Suprapubic skin (tissue), 4 donors: ENCODE measurements at regions not wholly inside any gene's neighbourhood (a gene's known extent, or its start where the extent isn't known, plus 50 kb on each side); places are given as distances from the start of the nearest gene placed in this dataset.

Experiments
- DNase-seq, 2 donors: peaks; one replicate each; pipeline ENCODE4 v3.0.0-alpha.2; 2019; ENCODE audit warnings: low spot score in 2 of 2
- H3K27ac ChIP-seq: fragments of 200-600 bp; sonication (generic); one replicate; pipeline ENCODE4 v1.5.1; 2019
- H3K27me3 ChIP-seq: fragments of 200-600 bp; sonication (generic); one replicate; pipeline ENCODE4 v1.5.1; 2019
- H3K36me3 ChIP-seq: fragments of 200-600 bp; sonication (generic); one replicate; pipeline ENCODE4 v1.5.1; 2019
- H3K4me1 ChIP-seq: fragments of 200-600 bp; sonication (generic); one replicate; pipeline ENCODE4 v1.5.1; 2019
- H3K4me3 ChIP-seq: fragments of 200-600 bp; sonication (generic); one replicate; pipeline ENCODE4 v1.5.1; 2019; ENCODE audit warnings: mild to moderate bottlenecking
- H3K9me3 ChIP-seq: fragments of 200-600 bp; sonication (generic); one replicate; pipeline ENCODE4 v1.5.1; 2019
- EP300 ChIP-seq: sonication (generic); formaldehyde crosslinking; IDR thresholded peaks from one replicate; pipeline ENCODE4 v1.6.1; 2017; ENCODE audit warnings: antibody characterized with exemption
- POLR2A ChIP-seq, 2 donors: fragments of 450-650 bp; IDR thresholded peaks; one replicate each; pipeline ENCODE4 v1.6.1; 2017; ENCODE audit warnings: antibody characterized with exemption in 2 of 2, mild to moderate bottlenecking in 2 of 2, moderate library complexity in 2 of 2
- POLR2AphosphoS5 ChIP-seq, 3 donors: sonication (generic); formaldehyde crosslinking; IDR thresholded peaks; one replicate each; pipeline ENCODE4 v1.6.1; 2017; ENCODE audit warnings: antibody characterized with exemption in 3 of 3
- WGBS: methylation state at CpG from one replicate; pipeline ENCODE4 v1.1.5; 2018; 5-methylcytosine and 5-hydroxymethylcytosine counted together
- TF ChIP-seq, protein P1 (sequence below), 2 donors: fragments of 200-600 bp in 1 of 2; fragments of 450-650 bp in 1 of 2; sonication (generic) in 1 of 2; IDR thresholded peaks; one replicate each; pipeline ENCODE4 v1.5.1; 2016 to 2019; ENCODE audit warnings: antibody characterized with exemption in 2 of 2, mild to moderate bottlenecking in 1 of 2, moderate library complexity in 1 of 2

DNA sequence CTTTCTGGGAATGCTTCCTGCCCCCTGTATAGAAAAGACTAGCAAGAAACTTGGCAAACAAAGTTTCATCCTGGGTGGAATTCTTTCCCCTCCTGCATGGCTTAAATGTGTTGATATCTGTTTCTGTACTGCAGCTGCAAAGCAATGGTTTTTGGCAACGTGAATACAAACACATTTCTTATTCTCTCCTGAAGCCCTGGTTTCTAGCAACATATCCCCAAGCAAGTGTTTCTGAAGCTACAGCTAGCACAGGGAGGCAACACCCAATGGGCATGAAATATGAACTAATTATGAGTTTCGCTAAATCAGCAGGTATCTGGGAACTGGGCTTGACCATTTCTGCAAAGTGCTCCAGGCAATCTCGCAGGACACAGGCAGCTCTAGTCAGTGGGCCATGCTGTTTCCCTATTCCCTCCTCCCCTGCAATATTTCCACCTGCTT, 392.3 kb upstream of the TMPO start:
- Histone ChIP-seq H3K27ac (no peak overlapping the region), H3K9me3 (no peaks in the 10 kb centered on the region), H3K36me3 (no peaks in the 10 kb centered on the region), H3K27me3 (no peaks in the 10 kb centered on the region), H3K4me3 (no peak overlapping the region), H3K4me1 (no peaks in the 10 kb centered on the region)
- TF ChIP-seq POLR2AphosphoS5 (IDR thresholded peaks at IDR 0.05) (no peak), EP300 (no peak), POLR2A (IDR thresholded peaks at IDR 0.05) (no peak)
- TF ChIP-seq, protein P1, sequence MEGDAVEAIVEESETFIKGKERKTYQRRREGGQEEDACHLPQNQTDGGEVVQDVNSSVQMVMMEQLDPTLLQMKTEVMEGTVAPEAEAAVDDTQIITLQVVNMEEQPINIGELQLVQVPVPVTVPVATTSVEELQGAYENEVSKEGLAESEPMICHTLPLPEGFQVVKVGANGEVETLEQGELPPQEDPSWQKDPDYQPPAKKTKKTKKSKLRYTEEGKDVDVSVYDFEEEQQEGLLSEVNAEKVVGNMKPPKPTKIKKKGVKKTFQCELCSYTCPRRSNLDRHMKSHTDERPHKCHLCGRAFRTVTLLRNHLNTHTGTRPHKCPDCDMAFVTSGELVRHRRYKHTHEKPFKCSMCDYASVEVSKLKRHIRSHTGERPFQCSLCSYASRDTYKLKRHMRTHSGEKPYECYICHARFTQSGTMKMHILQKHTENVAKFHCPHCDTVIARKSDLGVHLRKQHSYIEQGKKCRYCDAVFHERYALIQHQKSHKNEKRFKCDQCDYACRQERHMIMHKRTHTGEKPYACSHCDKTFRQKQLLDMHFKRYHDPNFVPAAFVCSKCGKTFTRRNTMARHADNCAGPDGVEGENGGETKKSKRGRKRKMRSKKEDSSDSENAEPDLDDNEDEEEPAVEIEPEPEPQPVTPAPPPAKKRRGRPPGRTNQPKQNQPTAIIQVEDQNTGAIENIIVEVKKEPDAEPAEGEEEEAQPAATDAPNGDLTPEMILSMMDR (IDR thresholded peaks at IDR 0.05) = no peak
- WGBS = 28% methylated on average over 3 of the region's 3 CpGs
- no peak for DNase-seq

DNA sequence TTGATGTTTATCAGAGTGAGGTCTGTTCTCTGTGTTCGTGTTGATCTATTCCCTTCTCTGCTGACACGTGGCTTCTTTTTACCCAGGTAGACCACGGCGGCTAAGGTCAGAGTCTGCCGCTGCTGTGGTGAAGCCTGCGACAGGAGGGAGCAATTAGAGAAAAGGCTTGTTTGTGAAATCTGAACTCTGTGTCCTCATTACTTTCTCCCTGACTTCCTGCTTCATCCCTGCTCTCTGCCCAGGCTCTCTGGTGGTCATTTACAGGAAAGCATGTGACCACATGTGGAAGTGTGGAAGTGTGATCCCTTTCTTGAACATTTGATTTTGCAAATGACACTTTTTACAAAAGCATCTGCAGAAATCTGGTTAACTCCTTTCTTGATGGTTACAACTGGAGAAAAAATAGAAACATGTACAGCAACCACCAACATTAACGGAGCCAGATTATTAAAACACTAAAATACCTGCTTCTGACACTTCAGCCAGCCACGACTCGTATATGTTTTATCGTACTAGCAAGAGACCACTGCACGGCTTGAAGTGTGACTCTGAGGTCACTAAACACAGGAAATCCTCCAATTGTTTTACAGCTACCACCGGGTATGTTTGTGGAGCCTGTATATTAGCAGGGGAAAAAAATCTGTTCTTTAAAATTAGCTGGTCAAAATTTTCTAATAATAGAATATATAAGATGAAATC, 388.6 kb upstream of the TMPO start:
- H3K4me1 ChIP-seq = no peaks in the 10 kb centered on the region
- H3K9me3 ChIP-seq = no peaks in the 10 kb centered on the region
- H3K27ac ChIP-seq = no peak overlapping the region
- H3K36me3 ChIP-seq = no peaks in the 10 kb centered on the region
- TF ChIP-seq POLR2A (IDR thresholded peaks at IDR 0.05) (no peak), EP300 (no peak), POLR2AphosphoS5 (IDR thresholded peaks at IDR 0.05) (no peak)
- TF ChIP-seq, protein P1 (IDR thresholded peaks at IDR 0.05) = no peak
- no peak for DNase-seq
- H3K27me3 ChIP-seq = no peaks in the 10 kb centered on the region
- 37% methylated on average over 12 of the region's 12 CpGs for WGBS
- H3K4me3 ChIP-seq = no peak overlapping the region

- H3K36me3 ChIP-seq = no peaks in the 10 kb centered on the region
- no peak overlapping the region for H3K4me3 ChIP-seq
- H3K27ac ChIP-seq = no peak overlapping the region
- TF ChIP-seq, protein P1 (IDR thresholded peaks at IDR 0.05) = no peak
- TF ChIP-seq POLR2AphosphoS5 (IDR thresholded peaks at IDR 0.05) = no peak
- TF ChIP-seq EP300 = no peak
- no peak for TF ChIP-seq POLR2A (IDR thresholded peaks at IDR 0.05)
- H3K27me3 ChIP-seq = no peaks in the 10 kb centered on the region
- H3K9me3 ChIP-seq = no peaks in the 10 kb centered on the region
- no peak for DNase-seq
- WGBS = 42% methylated on average over 3 of the region's 3 CpGs
- no peaks in the 10 kb centered on the region for H3K4me1 ChIP-seq
Observed at GRCh38 chr12:98127336-98127679, 388.1 kb upstream of the TMPO start.

DNA sequence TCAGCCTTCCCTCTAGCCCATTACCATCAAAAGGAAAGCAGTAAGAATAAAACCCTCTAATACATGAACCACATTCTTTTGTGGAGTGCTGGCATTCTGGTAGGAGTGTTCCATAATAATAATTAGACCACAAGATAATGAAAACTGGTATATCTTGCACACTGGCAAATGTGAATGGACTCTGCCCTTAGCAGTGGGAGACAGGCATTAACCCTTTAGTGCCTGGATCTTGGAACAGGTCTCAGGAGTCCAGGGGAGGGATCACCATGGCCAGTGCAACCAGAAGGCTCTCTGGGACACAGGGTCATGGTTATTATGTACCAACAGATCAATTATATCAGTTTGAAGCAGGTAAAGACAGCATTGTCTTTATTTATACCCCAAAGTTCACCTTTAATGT, 387.5 kb upstream of the TMPO start:
- H3K27ac ChIP-seq = no peak overlapping the region

DNA sequence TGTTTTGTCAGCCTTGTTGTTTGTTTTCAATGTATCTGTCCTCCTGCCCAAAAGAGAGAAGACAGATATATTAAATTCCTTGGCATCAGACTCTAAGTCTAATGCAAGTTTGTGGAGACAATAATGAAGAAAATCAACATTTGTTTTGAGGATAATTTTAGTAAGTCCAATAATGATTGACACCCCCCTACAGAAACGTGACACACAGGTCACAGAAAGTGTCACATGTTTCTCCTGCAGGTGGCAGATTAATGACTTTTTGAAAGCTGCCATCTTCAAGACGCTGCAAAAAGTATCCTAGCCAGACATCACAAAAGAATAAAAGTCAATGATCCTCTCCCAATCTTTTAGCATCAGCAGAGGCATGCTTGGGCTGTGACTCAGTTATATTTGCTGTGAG, 378.8 kb upstream of the TMPO start:
- WGBS = 30% methylated on average over 2 of the region's 2 CpGs
- Histone ChIP-seq H3K4me1 (no peaks in the 10 kb centered on the region), H3K4me3 (no peak overlapping the region), H3K9me3 (no peaks in the 10 kb centered on the region), H3K27ac (no peak overlapping the region), H3K27me3 (no peaks in the 10 kb centered on the region), H3K36me3 (no peaks in the 10 kb centered on the region)
- no peak for DNase-seq
- TF ChIP-seq POLR2AphosphoS5 (IDR thresholded peaks at IDR 0.05) (no peak), POLR2A (IDR thresholded peaks at IDR 0.05) (no peak), EP300 (no peak)
- TF ChIP-seq, protein P1 (IDR thresholded peaks at IDR 0.05) = no peak

More for the DNA sequence above, 387.5 kb upstream of the TMPO start:
- H3K27me3 ChIP-seq = no peaks in the 10 kb centered on the region
- H3K9me3 ChIP-seq = no peaks in the 10 kb centered on the region
- no peaks in the 10 kb centered on the region for H3K4me1 ChIP-seq
- no peak for DNase-seq
- H3K4me3 ChIP-seq = no peak overlapping the region
- H3K36me3 ChIP-seq = no peaks in the 10 kb centered on the region
- no peak for TF ChIP-seq EP300
- TF ChIP-seq, protein P1 (IDR thresholded peaks at IDR 0.05) = no peak
- no peak for TF ChIP-seq POLR2AphosphoS5 (IDR thresholded peaks at IDR 0.05)
- no peak for TF ChIP-seq POLR2A (IDR thresholded peaks at IDR 0.05)
